ENCODE measurements at regions not wholly inside any gene's neighbourhood (a gene's known extent, or its start where the extent isn't known, plus 50 kb on each side); places are given as distances from the start of the nearest gene placed in this dataset.

GRCh38 chr22:48592488-48592887 lies 1235.2 kb downstream of the BRD1 start:
- Histone ChIP-seq H3K4me3 (no peak overlapping the region), H3K27me3 (no peaks in the 10 kb centered on the region), H3K27ac (no peak overlapping the region), H3K9me3 (ENCODE audit: low read depth) (no peaks in the 10 kb centered on the region), H3K36me3 (no peaks in the 10 kb centered on the region), H3K4me1 (ENCODE audit: low read depth) (no peaks in the 10 kb centered on the region)
- no peak for TF ChIP-seq CTCF (IDR thresholded peaks at IDR 0.05; ENCODE audit: low read depth, low read length)
- DNase-seq (ENCODE audit: low read depth in 1 of 2, low spot score in 1 of 2): no peak

- Histone ChIP-seq H3K4me3 (no peak overlapping the region), H3K4me1 (ENCODE audit: low read depth) (no peaks in the 10 kb centered on the region), H3K27ac (no peak overlapping the region), H3K36me3 (no peaks in the 10 kb centered on the region), H3K9me3 (ENCODE audit: low read depth) (no peaks in the 10 kb centered on the region), H3K27me3 (no peaks in the 10 kb centered on the region)
- no peak for DNase-seq (ENCODE audit: low read depth in 1 of 2, low spot score in 1 of 2)
- TF ChIP-seq CTCF (IDR thresholded peaks at IDR 0.05; ENCODE audit: low read depth, low read length): no peak
These were observed 1235.7 kb downstream of the BRD1 start for GRCh38 chr22:48592066-48592345.

- Histone ChIP-seq H3K4me1 (ENCODE audit: low read depth) (no peaks in the 10 kb centered on the region), H3K9me3 (ENCODE audit: low read depth) (no peaks in the 10 kb centered on the region), H3K4me3 (no peak overlapping the region), H3K36me3 (no peaks in the 10 kb centered on the region), H3K27me3 (no peaks in the 10 kb centered on the region), H3K27ac (no peak overlapping the region)
- TF ChIP-seq CTCF (IDR thresholded peaks at IDR 0.05; ENCODE audit: low read depth, low read length): no peak
- no peak for DNase-seq (ENCODE audit: low read depth in 1 of 2, low spot score in 1 of 2)
These were observed 1236.2 kb downstream of the BRD1 start for GRCh38 chr22:48591286-48592065.

GRCh38 chr22:48589901-48590300 lies 1237.8 kb downstream of the BRD1 start:
- H3K36me3 ChIP-seq: no peaks in the 10 kb centered on the region
- H3K27ac ChIP-seq: no peak overlapping the region
- DNase-seq (ENCODE audit: low read depth in 1 of 2, low spot score in 1 of 2): no peak
- H3K27me3 ChIP-seq: no peaks in the 10 kb centered on the region
- H3K4me3 ChIP-seq: no peak overlapping the region
- no peak for TF ChIP-seq CTCF (IDR thresholded peaks at IDR 0.05; ENCODE audit: low read depth, low read length)
- no peaks in the 10 kb centered on the region for H3K4me1 ChIP-seq (ENCODE audit: low read depth)
- no peaks in the 10 kb centered on the region for H3K9me3 ChIP-seq (ENCODE audit: low read depth)

GRCh38 chr22:48588878-48589450 lies 1238.7 kb downstream of the BRD1 start:
- Histone ChIP-seq H3K27ac (no peak overlapping the region), H3K4me1 (ENCODE audit: low read depth) (no peaks in the 10 kb centered on the region), H3K4me3 (no peak overlapping the region), H3K36me3 (no peaks in the 10 kb centered on the region), H3K27me3 (no peaks in the 10 kb centered on the region), H3K9me3 (ENCODE audit: low read depth) (no peaks in the 10 kb centered on the region)
- no peak for TF ChIP-seq CTCF (IDR thresholded peaks at IDR 0.05; ENCODE audit: low read depth, low read length)
- DNase-seq (ENCODE audit: low read depth in 1 of 2, low spot score in 1 of 2): no peak
